ENCODE measurements at regions not wholly inside any gene's neighbourhood (a gene's known extent, or its start where the extent isn't known, plus 50 kb on each side); places are given as distances from the start of the nearest gene placed in this dataset.
A peak's percentile ranks its signal among the peaks of the same experiment; 100 is the strongest.

- Histone ChIP-seq H3K36me3 (ENCODE audit: control insufficient read depth in 2 of 4, insufficient read depth in 4 of 4, low read length in 3 of 4) (no peaks in the 10 kb centered on the region), H3K4me1 (replicated peaks in 1 of 4; ENCODE audit: control insufficient read depth in 3 of 4, insufficient read depth in 4 of 4, low read length in 3 of 4) (no peaks in the 10 kb centered on the region), H3K27ac (ENCODE audit: low read depth, low read length) (no peak overlapping the region), H2BK20ac (ENCODE audit: low read length) (no peak overlapping the region), H3K9me3 (ENCODE audit: insufficient read depth in 2 of 2, low read depth in 1 of 2, low read length in 1 of 2) (peaks cover 5 to 6% of the 10 kb centered on the region in 2 experiments; a peak in 1 of 4 replicates), H3K4ac (replicated peaks; ENCODE audit: insufficient read length, low read depth, low read length) (no peak overlapping the region), H2BK15ac (ENCODE audit: low read length) (no peak overlapping the region), H2BK5ac (ENCODE audit: low read depth, low read length) (no peak overlapping the region), H4K91ac (replicated peaks; ENCODE audit: insufficient read length, low read length) (no peak overlapping the region), H2BK120ac (replicated peaks; ENCODE audit: low read depth, low read length) (no peak overlapping the region), H3K56ac (replicated peaks; ENCODE audit: insufficient read length, low read depth, low read length) (no peak overlapping the region), H3K4me2 (ENCODE audit: insufficient read depth in 1 of 2, low read depth in 2 of 2, low read length in 2 of 2) (no peak overlapping the region), H2AK5ac (ENCODE audit: low read depth, low read length) (no peak overlapping the region), H3K4me3 (ENCODE audit: extremely low read depth in 1 of 4, insufficient read depth in 2 of 4, low read depth in 3 of 4, low read length in 4 of 4) (no peak overlapping the region), H3K14ac (ENCODE audit: insufficient read length) (no peak overlapping the region), H3K18ac (ENCODE audit: extremely low read depth, low read length) (no peak overlapping the region), H4K8ac (ENCODE audit: extremely low read depth, insufficient read depth, low read length) (no peak overlapping the region), H2AFZ (ENCODE audit: low read length) (no peak overlapping the region), H3K23me2 (ENCODE audit: low read depth, low read length) (no peaks in the 10 kb centered on the region; the same call in 1 of the 2 replicates), H3K79me1 (ENCODE audit: low read depth, low read length) (no peaks in the 10 kb centered on the region), H3K9ac (replicated peaks in 1 of 4; ENCODE audit: extremely low read depth in 1 of 4, low read depth in 3 of 4, low read length in 3 of 4) (no peak overlapping the region), H3K27me3 (replicated peaks in 1 of 4; ENCODE audit: control insufficient read depth in 3 of 4, extremely low read depth in 1 of 4, insufficient read depth in 3 of 4, low read length in 3 of 4) (no peaks in the 10 kb centered on the region), H4K20me1 (replicated peaks in 1 of 2; ENCODE audit: control insufficient read depth in 1 of 2, insufficient read depth in 2 of 2, low read length in 2 of 2) (no peaks in the 10 kb centered on the region), H2BK12ac (ENCODE audit: low read depth, low read length) (peak overlapping the region; percentile 65; the same call in 1 of the 2 replicates), H3K23ac (ENCODE audit: insufficient read length) (no peak overlapping the region), H3K79me2 (ENCODE audit: control insufficient read depth in 1 of 2, insufficient read depth in 2 of 2, low read length in 2 of 2) (no peaks in the 10 kb centered on the region), H4K5ac (ENCODE audit: insufficient read length, low read depth, low read length) (no peak overlapping the region)
- FAIRE-seq (no peak), DNase-seq (ENCODE audit: low read depth in 1 of 2, low spot score in 2 of 2) (no peak)
- 67% methylated on average over 2 of the region's 2 CpGs; no CpG with 5 or more reads in 1 of the 2 experiments for WGBS, 2 experiments (ENCODE audit: extremely low coverage in 1 of 2, insufficient coverage in 1 of 2, insufficient read length in 1 of 2, insufficient replicate concordance in 2 of 2, low coverage in 1 of 2, low lambda C conversion rate in 2 of 2, missing lambda C conversion rate in 1 of 2)
- POLR2A ChIA-PET (ENCODE audit: partially characterized antibody) = interaction anchor here (0.7 kb wide), 1 partner anchor 109 kb away, joined by 3 read pairs; no protein-coding TSS in a partner anchor
- TF ChIP-seq YY1 (IDR thresholded peaks at IDR 0.05; ENCODE audit: low read depth, low read length) (no peak), SP4 (IDR thresholded peaks at IDR 0.05; ENCODE audit: low read length) (no peak), CTCF (IDR thresholded peaks at IDR 0.05; ENCODE audit: control extremely low read depth in 1 of 3, insufficient read depth in 1 of 3, low read depth in 1 of 3, low read length in 3 of 3) (peak in 1 of 3 experiments; percentile 15; a peak in 1 of 4 replicates)
- CTCF ChIA-PET (ENCODE audit: partially characterized antibody) = interaction anchor here (0.6 to 2.8 kb wide), 14 partner anchors 9 to 341 kb away, joined by 3 to 14 read pairs (median 4); no protein-coding TSS in a partner anchor
Measured at GRCh38 chr21:34242973-34243372, 120.8 kb upstream of the KCNE2 start.

Data from H1 (cell line).